ENCODE measurements at regions not wholly inside any gene's neighbourhood (a gene's known extent, or its start where the extent isn't known, plus 50 kb on each side); places are given as distances from the start of the nearest gene placed in this dataset.

- Histone ChIP-seq H3K27me3 (no peaks in the 10 kb centered on the region), H3K4me3 (no peak overlapping the region), H3K27ac (no peak overlapping the region), H3K4me1 (no peaks in the 10 kb centered on the region), H3K9me3 (no peaks in the 10 kb centered on the region), H3K36me3 (no peaks in the 10 kb centered on the region)
- TF ChIP-seq POLR2A (IDR thresholded peaks at IDR 0.05) (no peak), CTCF (IDR thresholded peaks at IDR 0.05) (no peak), POLR2AphosphoS5 (IDR thresholded peaks at IDR 0.05) (no peak), EP300 (IDR thresholded peaks at IDR 0.05) (no peak)
- WGBS, 2 donors, result 49 to 51% methylated on average over 4 of the region's 4 CpGs
- ATAC-seq (ENCODE audit: low FRiP score in 2 of 2) (peak in 1 of 2 donors; percentile 70), DNase-seq (peak in 1 of 2 donors; percentile 6)
Measured at GRCh38 chr1:222283147-222283768, 264.6 kb downstream of the HHIPL2 start.

- no peaks in the 10 kb centered on the region for H3K4me1 ChIP-seq
- no peak for ATAC-seq (ENCODE audit: low FRiP score in 2 of 2)
- no peak for DNase-seq
- H3K9me3 ChIP-seq, result no peaks in the 10 kb centered on the region
- H3K27me3 ChIP-seq, result no peaks in the 10 kb centered on the region
- no peak overlapping the region for H3K4me3 ChIP-seq
- no peak for TF ChIP-seq CTCF (IDR thresholded peaks at IDR 0.05)
- no peak for TF ChIP-seq POLR2AphosphoS5 (IDR thresholded peaks at IDR 0.05)
- TF ChIP-seq EP300 (IDR thresholded peaks at IDR 0.05), result no peak
- no peak for TF ChIP-seq POLR2A (IDR thresholded peaks at IDR 0.05)
- WGBS, 2 donors, result 77 to 84% methylated on average over 3 of the region's 3 CpGs
- no peak overlapping the region for H3K27ac ChIP-seq
- no peaks in the 10 kb centered on the region for H3K36me3 ChIP-seq
Measured at GRCh38 chr1:222279591-222279990, 268.3 kb downstream of the HHIPL2 start.

- Histone ChIP-seq H3K9me3 (no peaks in the 10 kb centered on the region), H3K36me3 (no peaks in the 10 kb centered on the region), H3K4me1 (no peaks in the 10 kb centered on the region), H3K4me3 (no peak overlapping the region), H3K27me3 (no peaks in the 10 kb centered on the region), H3K27ac (no peak overlapping the region)
- ATAC-seq (ENCODE audit: low FRiP score in 2 of 2) (no peak), DNase-seq (no peak)
- TF ChIP-seq POLR2AphosphoS5 (IDR thresholded peaks at IDR 0.05) (no peak), POLR2A (IDR thresholded peaks at IDR 0.05) (no peak), CTCF (IDR thresholded peaks at IDR 0.05) (no peak), EP300 (IDR thresholded peaks at IDR 0.05) (no peak)
Measured at GRCh38 chr1:222278501-222278900, 269.4 kb downstream of the HHIPL2 start.

GRCh38 chr1:222275729-222276465 is 272.0 kb downstream of the HHIPL2 start:
- TF ChIP-seq EP300 (IDR thresholded peaks at IDR 0.05) (no peak), CTCF (IDR thresholded peaks at IDR 0.05) (no peak)
- WGBS, 2 donors, result 75 to 77% methylated on average over 6 of the region's 6 CpGs
- Histone ChIP-seq H3K36me3 (no peaks in the 10 kb centered on the region), H3K9me3 (no peaks in the 10 kb centered on the region), H3K4me3 (no peak overlapping the region), H3K4me1 (no peaks in the 10 kb centered on the region), H3K27me3 (no peaks in the 10 kb centered on the region), H3K27ac (no peak overlapping the region)
- no peak for DNase-seq
- ATAC-seq (ENCODE audit: low FRiP score in 2 of 2), result no peak
